Ovary (tissue), 3 donors: ENCODE measurements at regions not wholly inside any gene's neighbourhood (a gene's known extent, or its start where the extent isn't known, plus 50 kb on each side); places are given as distances from the start of the nearest gene placed in this dataset.

ENCODE experiments used
- CTCF ChIP-seq, 3 donors: fragments of 450-650 bp in 2 of 3; fragments of 200-600 bp in 1 of 3; IDR thresholded peaks; one replicate each; pipeline versions ENCODE4 v1.5.1 to v1.8.0; 2016 to 2022; ENCODE audit warnings: antibody characterized with exemption in 3 of 3, mild to moderate bottlenecking in 1 of 3
- EP300 ChIP-seq: sonication (generic); formaldehyde crosslinking; IDR thresholded peaks from one replicate; pipeline ENCODE4 v1.6.1; 2017; ENCODE audit warnings: antibody characterized with exemption
- POLR2A ChIP-seq: fragments of 450-650 bp; IDR thresholded peaks from one replicate; pipeline ENCODE4 v1.6.1; 2017; ENCODE audit warnings: antibody characterized with exemption, mild to moderate bottlenecking, moderate library complexity
- donor health status: DM: no; HTN: no; CAD: no.

GRCh38 chr9:118305331-118305730 is 601.1 kb downstream of the TLR4 start:
- TF ChIP-seq POLR2A (no peak), CTCF (IDR thresholded peaks at IDR 0.05) (no peak), EP300 (no peak)
